Umbilical cord (tissue), 1 donor: ENCODE measurements at regions not wholly inside any gene's neighbourhood (a gene's known extent, or its start where the extent isn't known, plus 50 kb on each side); places are given as distances from the start of the nearest gene placed in this dataset.
"Not testable (repeated sequence)": the region's sequence is repeated elsewhere in the genome, so short reads cannot be mapped to it uniquely, and the experiment has no call there.

Experiments used
- DNase-seq: peaks from one replicate; pipeline ENCODE4 v3.0.0-alpha.2; 2015; ENCODE audit warnings: low spot score

DNA sequence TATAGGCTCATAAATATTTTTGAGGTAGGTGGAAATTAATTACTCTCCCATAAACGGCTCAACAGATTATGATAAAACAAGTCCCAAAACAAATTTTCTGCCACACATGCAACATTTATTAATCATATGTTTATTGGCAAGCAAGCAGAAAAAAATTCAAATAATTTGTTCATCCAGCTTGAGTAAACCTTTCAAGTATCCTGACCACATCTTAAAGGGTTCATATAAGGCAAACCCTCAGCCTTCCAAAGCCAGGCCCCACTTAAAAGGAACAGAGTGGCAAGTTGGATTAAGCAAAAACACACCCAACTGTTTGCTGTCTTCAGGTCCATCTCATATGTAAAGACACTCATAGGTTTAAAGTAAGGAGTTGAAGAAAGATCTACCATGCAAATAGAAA lies 1042.3 kb downstream of the DIPK2A start:
- no peak for DNase-seq

DNA sequence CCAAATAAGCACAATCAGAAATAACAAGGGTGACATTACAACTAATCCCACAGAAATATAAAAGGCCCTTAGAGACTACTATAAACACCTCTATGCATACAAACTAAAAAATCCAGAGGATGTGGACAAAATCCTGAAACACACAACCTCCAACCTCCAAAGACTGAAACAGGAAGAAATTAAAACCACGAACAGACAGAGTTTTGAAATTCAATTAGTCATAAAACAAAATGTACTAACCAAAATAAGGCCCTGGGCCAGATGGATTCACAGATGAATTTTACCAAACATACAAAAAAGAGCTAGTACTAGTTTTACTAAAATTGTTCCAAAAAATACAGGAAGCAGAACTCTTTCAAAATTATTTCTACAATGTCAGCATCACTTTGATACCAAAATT lies 1043.6 kb downstream of the DIPK2A start:
- no peak for DNase-seq

DNA sequence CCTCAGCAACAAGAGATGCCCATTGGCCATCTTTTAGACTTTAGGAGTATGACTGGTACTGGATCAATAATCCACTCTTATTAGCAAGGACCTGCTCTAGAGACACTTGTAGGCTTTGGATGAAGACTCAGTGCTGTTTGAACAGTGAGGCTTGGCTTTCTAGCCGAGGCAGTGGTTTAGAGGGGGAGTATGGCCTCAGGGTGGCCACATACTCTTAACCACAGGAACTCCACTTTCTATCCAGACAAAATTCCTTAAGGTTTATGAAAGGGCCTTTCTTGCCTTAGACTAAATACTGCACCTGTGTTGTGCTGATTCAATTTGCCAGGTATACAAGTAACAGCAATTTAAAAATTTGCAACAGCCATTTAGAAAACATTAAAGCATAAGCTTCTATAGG lies 1046.3 kb downstream of the DIPK2A start:
- no peak for DNase-seq

DNA sequence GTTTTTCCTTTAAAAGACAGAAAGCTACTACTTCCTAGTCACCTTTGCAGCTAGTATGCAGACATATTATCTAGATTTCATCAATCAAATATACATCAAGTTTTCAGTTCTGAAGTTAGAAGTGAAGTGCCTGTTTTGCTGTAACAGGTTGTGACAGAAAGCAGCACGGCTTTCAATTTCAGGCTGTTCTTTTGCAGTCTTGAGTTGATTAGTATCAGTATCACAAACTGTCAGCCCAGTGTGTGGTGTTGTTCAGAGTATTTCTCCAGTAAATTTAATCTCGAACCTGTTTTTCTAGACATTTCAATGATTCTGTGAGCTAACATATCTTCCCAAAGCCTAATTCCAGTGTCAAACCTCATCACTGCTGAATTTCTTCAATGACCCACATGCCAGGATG lies 1050.8 kb downstream of the DIPK2A start:
- no peak for DNase-seq

DNA sequence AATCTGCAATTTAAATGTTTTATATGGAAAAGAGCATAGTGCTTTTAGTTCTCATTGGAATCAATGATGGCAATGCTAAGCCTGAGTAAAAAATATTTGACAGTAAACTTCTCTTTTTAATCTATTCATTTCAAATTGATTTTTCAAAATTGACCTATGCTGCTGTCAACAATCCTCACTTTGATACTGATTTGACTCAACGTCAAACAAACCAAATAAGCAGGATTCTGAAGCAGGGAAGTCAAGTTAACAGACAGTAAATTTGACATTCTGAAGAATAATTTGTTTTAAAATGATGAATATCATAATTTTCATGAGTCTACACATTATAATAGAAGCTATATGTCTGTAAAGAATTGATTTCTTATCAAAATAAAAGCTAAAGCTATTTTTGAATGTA lies 1053.1 kb downstream of the DIPK2A start:
- DNase-seq: no peak

DNA sequence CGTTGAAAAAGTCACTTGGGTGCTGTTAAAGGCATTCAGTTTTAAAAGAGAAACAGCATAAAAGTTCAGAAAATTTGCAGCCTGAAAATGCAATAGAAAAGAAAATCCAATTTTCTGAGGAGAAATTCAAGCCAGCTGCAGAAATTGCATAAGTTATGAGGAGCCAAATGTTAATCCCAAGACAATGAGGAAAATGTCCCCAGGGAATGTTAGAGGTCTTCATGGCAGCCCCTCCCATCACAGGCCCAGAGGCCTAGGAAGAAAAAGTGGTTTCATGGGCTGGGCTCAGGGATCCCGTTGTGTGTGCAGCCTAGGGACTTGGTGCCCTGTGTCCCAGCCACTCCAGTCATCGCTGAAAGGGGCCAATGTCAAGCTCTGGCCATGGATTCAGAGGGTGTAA lies 1055.6 kb downstream of the DIPK2A start:
- DNase-seq: not testable (repeated sequence)

DNA sequence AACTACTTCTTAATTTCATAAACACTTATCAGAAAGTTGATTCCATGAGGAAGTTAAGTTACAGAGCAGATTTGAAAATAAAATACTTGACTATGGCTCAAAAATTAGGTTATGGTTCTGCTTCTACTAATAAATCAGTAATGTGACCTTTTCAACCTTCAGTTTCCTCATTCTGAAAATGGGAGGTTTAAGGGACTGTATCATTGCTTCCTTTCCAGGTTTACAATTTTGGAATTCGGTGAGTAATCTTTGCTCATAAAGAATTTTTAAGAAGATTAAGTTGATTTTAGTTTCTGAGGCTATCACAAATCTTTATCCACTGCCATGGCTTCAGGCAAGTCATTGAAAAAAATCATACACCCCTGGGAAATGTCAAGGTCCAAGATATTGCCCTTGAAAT lies 1061.2 kb downstream of the DIPK2A start:
- no peak for DNase-seq

DNA sequence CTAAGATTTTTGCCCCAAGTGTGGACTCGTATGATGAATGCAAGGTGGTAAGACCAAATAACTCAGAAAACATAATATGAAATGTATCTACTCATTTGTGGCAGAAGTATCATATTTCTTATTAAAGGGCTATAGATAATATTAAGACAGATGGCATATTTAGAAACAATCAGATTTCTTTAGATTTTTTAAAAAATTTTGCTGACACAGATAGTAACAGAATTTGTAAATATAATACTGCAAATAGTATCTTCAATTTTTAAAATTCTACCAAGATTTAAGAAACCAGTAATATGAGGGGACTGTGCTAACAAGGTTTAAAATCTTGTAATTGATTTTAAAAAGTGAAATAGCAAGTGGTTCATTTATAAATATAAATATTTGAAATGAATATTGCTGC lies 1064.1 kb downstream of the DIPK2A start:
- DNase-seq: no peak

DNA sequence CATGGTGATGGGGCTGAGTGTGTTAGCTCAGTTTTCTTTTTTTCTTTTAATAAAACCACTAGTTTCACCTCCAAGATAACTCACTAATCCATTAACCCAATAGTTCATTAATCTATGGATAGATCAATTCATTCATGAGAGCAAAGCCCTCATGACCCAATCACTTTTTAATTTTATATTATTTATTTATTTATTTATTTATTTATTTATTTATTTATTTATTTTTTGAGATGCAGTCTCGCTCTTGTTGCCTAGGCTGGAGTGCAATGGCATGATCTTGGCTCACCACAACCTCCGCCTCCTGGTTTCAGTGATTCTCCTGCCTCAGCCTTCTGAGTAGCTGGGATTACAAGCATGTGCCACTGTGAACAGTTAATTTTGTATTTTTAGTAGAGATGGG lies 1082.4 kb downstream of the DIPK2A start:
- DNase-seq: not testable (repeated sequence)

DNA sequence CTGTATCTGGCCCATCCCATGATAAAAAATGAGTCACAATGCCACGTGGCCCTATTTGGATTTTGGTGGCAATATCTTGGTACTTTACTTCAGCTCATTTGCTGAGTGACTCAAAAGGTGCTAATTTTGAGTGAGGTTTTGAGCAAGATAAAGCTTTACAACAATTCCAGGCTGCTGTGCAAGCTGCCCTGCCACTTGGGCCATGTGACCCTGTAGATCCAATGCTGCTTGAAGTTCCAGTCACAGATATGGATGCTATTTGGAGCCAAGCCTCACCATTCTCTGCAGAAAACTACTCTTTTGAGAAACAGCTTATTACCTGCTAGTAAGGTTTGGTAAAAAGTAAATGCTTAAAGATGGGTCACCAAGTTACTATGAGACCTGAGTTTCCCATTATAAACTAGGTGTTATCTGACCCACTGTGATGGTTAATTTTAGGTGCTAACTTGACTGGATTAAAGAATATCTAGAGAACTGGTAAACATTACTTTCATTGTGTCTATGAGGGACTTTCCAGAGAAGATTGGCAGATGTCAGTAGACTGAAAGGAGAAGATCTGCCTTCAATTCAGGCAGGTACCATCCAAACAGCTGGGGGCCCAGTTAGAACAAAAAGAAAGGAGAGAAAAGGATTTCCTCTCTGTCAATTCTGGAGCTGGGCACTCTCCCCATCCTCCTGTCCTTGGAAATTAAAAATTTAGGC lies 1083.9 kb downstream of the DIPK2A start:
- no peak for DNase-seq

DNA sequence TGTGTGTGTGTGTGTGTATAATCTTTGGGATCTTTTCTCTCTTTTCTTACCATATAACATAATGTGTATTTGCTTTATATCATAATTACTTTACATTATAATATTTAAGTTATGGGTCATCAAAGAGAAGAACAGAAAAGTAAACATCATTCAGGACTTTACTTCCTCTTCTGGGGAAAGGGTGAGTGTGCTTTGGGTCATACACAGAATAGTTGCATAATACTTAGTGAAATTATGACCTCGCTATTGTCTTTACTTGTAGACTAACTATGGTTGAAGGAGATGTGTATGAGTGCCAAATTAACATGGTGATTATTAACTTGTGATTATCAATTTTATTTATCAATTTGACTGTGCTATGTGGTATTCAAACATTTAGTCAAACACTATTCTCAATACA lies 1086.9 kb downstream of the DIPK2A start:
- no peak for DNase-seq

DNA sequence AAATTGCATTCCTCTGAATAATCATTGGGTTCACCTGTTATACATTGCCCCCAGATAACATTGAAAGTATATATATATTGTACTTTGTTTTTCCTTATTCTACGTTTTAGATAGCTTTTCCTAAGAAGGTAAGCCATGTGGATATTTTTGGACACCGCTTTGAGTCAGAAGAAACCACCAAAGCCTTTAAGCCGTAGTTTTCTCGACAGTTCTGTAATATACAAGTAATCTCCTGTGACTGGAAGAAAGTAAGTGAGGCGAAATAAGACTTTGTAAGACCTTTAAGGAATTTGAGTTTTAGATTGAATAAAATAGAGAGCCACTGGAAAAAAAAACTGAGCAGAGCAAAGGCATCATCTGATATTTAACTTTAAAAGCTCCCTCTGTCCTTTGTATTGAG lies 1092.0 kb downstream of the DIPK2A start:
- peak; percentile 85 for DNase-seq

DNA sequence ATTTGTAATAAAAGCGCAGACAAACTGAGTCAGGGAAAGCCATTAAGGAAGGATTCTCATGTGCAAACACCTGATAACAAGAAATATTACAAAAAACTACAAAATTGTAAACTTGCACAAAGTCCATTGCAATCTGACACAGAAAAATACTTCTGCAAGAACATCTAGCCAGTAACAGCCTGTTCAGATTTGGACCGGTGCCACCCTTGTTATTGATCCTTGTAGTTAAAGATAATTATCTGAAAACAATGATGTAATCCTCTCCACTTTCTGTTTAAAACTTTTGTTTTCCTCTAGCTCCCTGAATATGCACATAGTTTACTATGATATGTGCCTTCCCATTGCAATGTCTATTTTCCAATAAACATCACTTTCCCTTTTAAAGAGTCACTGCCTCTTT lies 1090.2 kb downstream of the PLOD2 start:
- DNase-seq: no peak

DNA sequence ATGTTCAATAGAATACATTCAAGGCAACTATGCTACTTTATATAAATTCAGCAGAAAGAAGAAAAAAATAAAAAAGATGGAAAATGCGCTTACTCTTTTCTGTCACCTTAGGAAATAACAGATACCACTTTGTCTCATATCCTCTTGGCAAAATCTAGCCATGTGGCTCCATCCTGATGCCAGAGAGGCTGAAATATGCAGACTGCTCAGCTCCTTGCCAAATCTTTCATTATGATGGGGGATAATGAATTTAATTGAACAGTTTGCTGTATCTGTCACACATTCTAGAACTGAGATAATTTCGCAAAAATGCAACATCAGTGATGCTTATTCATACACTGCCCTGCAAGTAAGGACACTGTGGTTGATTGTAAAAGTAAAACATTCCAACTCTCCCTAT lies 1081.5 kb downstream of the PLOD2 start:
- DNase-seq: no peak

DNA sequence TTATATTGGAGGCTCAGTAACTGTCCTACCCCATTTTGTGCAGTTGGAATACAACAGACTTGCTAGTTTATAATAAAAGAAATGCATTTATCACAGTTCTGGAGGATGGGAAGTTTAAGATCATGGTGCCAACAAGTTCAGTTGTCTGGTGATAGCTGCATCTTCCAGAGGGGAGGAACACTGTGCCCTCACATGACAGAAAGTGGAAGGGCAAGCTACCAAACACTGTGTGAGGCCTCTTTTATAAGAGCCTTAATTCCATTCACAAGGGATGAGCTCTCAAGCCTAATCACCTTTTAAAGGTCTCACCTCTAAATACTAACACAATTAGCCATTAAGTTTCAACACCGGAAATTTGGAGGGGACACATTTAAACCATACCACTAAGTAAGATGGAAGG lies 1073.9 kb downstream of the PLOD2 start:
- no peak for DNase-seq

DNA sequence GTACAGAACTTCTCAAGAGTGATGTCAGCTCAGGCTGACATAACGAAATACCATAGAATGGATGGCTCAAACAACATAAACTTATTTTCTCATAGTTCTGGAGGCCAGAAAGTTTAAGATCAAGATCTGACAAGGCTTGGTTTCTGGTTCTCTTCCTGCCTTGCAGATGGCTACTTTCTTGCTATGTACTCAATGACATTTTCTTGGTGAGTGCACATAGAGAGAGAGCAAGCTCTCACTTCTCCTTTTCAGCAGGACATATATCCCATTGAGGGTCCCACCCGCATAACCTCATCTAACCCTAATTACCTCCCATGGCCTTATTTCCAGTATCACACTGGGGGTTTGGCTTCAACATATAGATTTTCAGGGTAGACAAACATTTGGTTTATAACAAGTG lies 1072.1 kb downstream of the PLOD2 start:
- no peak for DNase-seq

DNA sequence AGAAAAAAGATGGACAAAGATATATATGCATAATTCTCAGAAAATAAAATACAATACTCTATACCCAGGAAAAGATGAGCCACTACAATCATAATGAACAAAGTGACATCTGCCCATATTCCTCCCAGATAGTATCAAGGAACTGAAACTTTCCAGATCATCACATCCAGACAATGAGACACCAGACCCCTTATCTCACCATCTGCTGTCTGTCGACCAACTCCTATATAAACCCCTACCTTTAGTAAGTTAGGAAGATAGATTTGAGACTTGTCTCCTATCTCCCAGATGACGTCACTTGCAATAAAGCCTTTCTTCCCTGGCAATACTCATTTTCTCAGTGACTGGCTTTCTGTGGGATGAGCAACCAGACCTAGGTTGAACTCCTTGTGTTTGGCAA lies 1071.6 kb downstream of the PLOD2 start:
- no peak for DNase-seq

DNA sequence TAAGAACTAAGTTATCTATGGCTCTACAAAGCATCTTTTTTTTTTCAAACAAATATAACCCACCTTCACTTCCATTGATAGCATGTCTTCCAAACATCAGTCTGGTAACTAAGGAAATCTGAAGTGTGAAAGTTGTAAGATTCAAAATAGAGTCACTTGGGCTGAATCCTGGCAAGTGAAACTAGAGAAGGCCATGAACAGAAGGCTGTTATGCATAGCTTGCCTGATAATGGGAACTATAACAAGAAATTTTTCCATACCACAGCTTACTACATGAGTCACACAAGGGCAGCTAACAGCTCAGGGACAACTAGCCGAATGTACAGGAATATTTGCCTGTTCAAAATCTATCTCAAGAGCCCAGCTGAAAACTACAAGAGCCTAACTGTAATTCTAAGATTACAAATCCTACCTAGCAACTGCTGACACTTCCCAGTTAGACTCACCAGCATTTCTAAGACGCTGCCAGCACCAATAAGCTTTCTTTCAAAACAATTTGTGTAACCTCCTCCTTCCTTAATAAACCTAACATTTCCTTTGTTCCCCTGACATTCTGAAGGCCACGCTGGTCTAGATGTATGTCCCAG lies 1066.5 kb downstream of the PLOD2 start:
- peak; percentile 76 for DNase-seq

DNA sequence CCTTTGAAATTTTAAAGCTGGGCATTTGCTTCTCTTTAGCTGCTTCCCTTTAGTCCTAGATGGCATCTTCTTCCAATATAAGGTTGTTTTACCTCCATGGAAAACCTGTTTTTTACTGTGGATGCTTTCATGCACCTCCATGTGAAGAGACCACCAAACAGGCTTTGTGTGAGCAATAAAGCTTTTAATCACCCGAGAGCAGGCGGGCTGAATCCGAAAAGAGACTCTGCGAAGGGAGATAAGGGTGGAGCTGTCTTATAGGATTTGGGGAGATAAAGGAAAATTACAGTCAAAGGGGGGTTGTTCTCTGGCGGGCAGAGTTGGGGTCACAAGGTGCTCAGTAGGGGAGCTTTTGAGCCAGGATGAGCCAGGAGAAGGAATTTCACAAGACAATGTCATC lies 1049.8 kb downstream of the PLOD2 start:
- DNase-seq: not testable (repeated sequence)

DNA sequence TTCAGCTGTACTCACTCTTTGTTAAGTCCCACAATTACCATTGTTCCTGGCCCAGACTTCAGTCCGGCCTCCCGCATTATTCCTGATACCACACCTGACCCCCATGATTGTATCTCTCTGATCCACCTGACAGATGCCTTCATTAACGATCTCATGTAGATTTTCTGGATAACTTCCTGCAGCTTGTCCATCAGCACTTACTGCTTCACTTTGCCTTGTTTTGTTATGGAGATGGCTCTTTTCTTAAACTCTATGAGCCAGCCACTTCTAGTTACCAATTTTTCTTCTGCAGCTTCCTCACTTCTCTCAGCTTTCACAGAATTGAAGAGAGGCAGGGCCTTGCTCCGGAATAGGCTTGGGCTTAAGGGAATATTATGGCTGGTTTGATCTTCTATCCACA lies 1044.2 kb downstream of the PLOD2 start:
- no peak for DNase-seq

DNA sequence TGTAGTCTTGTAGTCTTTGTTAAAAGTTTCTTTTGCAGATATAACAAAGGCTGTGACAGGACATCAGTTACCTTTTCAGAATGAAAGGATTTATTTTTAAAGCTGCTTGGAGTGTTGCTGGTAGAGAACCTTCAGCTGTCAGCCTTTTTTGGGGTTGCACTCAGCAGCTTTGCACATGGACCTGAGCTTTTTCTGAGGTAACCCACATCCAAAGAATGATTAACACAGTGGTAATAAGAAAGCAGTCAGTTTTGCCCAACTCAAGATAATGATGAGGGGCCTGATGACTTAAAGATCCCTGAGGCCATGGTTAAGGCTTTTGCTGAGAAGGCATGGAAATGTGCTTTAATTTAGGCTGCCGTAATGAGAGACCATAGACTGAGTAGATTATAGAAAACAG lies 1042.7 kb downstream of the PLOD2 start:
- DNase-seq: no peak

DNA sequence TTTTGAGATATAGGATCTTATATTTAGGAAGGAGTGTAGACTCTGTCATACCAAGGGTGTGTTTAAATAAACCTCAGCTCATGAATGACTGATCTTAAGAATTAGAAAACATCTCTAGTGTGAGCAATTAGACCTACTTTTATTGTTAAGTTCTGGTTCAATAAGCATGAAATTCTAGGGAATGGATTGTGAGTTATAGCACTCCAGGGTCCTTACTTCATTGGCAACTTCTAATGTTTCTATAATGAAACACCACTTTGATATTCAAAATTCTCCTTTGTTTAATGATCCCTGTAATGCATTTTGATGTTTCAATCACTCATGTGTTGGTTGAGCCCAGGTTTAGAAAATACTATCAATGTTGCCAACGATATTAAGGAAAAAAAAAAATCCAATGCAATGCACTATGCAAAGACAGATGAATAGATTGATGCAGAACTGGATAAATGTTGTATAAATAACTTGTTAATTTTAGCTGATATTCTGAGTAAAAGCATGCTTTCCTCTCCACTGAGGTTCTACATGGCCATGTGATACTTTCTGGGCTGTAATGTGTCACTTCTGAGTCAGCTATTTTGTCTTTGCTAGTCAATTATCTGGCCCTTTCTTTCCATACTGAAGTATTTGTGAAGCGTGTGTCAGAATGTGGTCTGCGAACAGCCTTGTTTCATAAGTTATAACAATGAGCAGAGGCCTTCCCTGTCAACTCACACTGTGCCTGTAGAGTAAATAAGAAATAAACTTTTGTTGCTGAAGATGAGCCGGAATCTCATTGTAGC lies 1035.9 kb downstream of the PLOD2 start:
- DNase-seq: no peak

DNA sequence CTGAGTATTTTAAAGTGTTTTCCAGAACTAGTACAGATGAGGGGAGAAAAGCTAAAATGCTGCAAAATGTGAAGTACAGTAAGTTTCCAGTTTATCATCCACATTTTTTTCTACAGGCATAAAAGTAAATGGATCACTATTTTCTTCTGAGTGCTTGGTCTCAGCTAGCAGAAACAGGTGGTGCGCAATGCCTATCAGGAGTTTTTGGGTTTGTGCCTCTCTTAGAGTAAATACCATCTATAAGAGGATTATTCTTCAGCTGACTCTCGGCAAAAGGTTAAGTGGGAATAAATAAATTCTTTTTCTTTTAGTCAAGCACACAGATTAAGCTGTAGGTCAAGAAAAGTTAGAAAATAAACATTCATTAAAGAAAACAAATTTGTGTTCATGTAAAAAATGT lies 1027.7 kb downstream of the PLOD2 start:
- DNase-seq: no peak
